GM18505 (cell line): ENCODE measurements at regions not wholly inside any gene's neighbourhood (a gene's known extent, or its start where the extent isn't known, plus 50 kb on each side); places are given as distances from the start of the nearest gene placed in this dataset.

Experiments
- ATAC-seq: cut with Tn5 transposase; IDR thresholded peaks from one replicate; pipeline ENCODE4 v1.9.1; 2021; ENCODE audit not compliant: unreplicated experiment
- POLR2A ChIP-seq: IDR thresholded peaks from 4 replicates; pipeline ENCODE4 v1.6.1; 2011; ENCODE audit warnings: borderline replicate concordance; ENCODE audit not compliant: insufficient read depth, insufficient read length; ENCODE audit errors: extremely low read depth

DNA sequence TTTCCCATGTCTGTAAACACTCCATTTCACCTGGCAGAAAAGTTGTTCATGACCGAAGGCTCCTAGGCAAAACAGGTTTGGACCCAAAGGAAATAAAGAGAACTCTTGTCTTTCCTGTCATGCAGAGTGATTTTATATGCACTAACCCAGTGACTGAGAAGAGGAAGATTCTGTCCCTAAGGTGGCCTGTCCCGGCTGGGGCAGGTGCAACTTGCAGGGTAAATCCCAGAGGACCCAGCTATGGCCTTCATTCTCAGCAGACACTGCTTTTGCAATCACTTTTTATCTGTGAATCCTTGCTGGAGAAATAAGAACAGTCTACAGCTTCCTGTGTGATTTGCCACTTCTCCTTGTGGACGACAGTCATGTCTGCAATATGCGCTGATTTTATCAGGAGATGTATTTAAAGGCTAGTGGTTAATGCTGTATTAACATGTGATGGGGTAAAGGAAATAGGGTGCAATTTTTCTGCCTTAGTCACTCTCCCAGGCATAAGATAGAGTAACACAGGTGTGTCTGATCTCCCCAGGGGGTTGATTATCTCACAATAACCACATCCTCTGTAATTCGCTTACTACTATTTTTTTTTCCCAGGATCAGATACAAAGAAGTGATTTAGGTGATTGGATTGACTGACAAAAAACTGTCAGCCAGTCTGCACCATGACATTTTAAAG, 696.8 kb upstream of the SOX9 start:
- TF ChIP-seq POLR2A: no peak
- ATAC-seq: no peak

DNA sequence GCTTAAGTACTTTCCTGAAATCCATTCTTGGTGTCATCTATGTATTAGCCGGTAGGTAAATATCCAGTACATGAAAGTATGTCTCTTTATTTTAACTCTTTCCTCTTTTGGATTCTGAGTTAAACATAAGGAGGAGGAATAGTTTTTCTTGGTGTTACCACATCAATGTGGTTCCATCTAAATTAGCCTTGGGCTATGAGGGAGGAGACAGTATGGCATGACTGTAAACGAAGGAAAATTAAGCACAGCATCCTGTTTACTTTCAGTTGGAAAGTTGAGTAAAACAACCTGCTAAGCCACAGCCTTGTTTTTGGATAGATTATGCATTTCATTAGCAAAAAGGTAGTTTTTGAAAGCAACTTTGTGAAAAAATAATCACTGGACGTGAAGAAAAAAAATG, 693.0 kb upstream of the SOX9 start:
- TF ChIP-seq POLR2A: no peak
- ATAC-seq: no peak

DNA sequence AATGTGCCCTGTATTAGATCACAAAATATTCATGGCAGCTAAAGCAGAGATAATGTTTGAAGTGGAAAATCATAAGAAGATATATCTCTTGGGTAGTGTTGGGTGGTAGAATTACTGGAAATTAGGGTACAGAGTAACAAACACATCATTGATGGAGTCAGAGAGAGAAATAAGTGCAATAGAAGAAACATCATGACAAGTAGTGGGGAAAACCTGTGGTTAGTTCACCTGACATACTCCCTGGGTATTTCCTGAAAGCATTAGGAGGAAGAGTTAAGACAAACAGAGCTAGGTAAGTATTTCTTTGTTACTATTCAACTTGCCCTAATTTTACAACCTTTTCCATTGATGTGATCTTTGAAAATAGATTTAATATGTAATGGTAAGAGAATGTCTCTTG, 691.9 kb upstream of the SOX9 start:
- TF ChIP-seq POLR2A: no peak
- no peak for ATAC-seq

DNA sequence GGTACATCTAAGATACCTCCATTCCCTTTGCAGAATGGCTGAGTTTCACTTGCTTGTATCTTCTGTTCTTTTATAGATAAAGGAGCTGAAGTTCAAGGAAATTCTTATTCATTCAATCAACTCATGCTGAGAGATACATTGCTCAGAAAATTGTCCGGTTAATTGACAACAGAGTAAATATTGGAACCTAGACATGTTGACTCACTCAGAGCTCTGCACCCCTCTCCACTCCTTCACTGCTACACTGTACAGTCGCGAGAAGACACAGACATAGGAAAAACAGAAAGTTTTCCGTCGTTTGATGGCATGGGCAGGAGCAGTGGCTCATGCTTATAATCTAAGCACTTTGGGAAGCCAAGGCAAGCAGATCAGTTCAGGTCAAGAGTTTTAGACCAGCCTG, 690.5 kb upstream of the SOX9 start:
- no peak for ATAC-seq
- no peak for TF ChIP-seq POLR2A

DNA sequence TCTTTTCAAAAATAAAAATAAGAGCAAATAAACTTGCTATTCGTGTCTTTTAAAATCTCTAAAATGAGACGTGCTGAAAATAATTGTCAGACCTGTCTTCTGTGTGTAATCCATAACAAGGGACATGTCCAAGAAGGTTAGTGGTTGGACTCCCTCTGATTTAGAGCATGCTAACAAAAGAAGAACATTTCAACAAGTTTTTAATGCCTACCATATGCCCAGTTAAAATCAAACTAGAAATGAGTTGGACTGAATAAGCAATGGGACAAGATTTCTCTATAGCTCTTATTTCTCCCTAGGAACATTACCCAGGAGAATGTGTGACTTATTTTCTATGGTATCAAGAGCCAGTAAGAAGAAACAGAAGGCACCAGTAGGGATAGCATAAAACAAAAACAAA, 689.7 kb upstream of the SOX9 start:
- ATAC-seq: no peak

DNA sequence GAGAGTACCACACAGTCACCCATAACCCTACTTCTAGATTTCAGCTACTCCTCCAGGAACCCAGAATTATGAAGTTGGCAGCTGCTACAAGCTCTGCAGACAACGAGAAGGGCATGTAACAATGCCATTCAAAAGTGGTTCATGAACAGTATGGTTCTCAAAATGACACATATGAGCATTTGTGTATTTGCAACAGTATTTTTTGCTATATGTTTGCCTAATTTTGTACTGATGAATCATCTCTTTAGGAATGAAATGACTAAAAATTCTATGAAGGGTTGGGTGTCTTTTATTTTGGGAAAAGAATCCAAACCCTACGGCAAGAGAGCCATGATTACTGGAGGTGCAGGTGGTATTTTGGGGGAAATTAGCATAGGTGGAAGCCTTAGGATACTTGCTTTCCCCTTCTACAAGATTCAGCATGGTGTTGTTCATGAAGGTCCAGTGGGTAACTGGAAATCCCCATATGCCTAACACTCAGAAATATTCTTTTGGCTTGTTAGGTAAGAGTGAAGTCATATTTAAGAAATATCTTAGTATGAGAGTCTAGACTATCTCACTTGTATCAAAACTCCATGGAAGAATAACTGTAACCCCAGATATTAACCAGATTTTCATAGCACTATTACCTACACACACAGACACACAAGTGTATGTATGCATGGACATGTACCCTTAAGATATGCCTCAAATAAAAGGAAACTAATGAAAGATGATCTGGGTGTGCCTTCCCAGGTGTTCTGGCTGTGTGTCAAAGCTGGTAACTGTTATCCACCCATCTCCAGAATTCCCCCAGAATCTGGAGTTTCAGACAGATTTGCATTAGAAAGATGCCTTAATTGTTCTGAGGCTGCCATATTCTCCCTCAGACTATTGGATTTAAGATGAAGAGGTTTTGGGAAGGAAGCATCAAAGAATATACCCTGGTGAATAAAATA, 688.2 kb upstream of the SOX9 start:
- no peak for ATAC-seq
- TF ChIP-seq POLR2A: no peak

More for the DNA sequence above, 689.7 kb upstream of the SOX9 start:
- no peak for TF ChIP-seq POLR2A

DNA sequence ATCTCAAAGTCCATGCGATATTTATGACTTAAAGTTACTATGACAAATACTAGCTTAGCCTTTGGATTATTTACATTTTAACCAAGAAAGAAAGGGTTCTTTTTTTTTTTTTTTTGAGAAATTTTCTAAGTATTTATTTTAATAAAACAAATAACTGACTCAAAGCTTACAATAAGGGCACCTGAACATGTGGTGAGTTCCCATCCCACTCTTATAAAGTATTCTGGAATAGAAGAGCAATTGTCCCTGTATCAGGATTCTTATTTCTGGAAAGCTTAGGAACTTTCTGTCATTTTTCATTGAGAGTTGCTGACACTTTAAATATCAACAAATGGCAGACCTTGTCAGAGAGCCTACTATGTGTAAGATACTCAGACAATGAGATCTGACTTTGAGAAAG, 686.1 kb upstream of the SOX9 start:
- ATAC-seq: no peak

DNA sequence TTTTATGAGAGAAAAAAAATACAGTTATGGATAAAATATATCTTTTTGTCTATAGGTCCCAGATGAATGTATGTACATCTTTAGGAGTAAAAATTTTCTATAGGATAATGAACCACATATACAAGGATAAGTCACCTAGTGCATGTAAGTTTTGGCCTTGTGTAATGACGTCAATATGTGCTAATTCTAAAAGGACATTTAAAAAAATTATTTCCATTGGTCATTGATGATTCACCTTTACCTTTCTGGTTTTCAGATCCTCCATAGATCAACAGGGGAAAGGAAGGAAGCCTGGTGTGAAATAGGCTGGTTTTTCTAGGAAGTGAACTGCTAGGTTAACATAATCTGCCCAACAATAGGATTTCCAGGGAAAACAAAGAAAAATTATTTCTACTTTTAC, 684.3 kb upstream of the SOX9 start:
- no peak for ATAC-seq
- no peak for TF ChIP-seq POLR2A

More for the DNA sequence above, 686.1 kb upstream of the SOX9 start:
- TF ChIP-seq POLR2A: no peak

DNA sequence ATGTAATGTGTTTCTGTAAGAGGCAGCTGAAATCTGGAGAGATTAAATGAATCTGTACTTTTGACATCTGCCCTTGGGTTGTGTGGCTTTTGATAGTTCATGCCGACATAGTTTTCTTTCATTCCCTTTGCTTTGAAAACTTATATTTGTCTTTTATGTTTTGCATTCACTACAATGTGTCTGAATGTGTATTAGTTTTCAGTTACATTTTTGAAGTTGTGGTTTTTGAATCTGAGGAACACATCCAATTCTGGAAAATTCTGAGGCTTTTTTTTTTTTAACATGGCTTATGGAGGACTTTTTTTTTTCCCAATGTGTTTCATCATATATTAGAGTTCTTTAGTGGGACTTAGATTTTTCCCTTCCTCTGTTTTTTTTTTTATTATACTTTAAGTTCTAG, 683.7 kb upstream of the SOX9 start:
- TF ChIP-seq POLR2A: no peak

DNA sequence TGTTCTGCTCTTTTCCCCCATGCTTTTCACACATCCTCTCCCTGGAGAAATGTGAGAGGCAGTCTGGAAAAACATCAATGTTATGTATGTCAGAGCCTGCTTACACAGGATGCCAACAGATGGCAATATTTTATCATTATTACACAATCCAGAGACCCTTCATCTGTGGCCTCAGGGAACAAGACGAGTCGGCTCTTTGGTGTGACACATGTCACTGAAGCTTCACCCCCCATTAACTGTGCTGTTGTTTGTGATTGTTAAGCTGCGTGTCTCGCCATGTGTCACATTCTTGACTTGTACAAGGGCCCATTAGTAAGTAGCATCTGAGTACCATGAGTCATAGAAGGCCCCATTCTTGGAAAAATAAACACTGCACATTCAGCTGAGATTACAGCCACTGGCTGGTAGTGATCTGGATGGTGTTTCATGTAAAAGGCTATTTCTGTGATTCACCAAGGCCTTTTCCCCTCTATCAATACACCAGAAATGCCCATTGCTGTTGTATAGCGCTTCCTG, 682.1 kb upstream of the SOX9 start:
- TF ChIP-seq POLR2A: no peak
- ATAC-seq: no peak

More for the DNA sequence above, 683.7 kb upstream of the SOX9 start:
- no peak for ATAC-seq

DNA sequence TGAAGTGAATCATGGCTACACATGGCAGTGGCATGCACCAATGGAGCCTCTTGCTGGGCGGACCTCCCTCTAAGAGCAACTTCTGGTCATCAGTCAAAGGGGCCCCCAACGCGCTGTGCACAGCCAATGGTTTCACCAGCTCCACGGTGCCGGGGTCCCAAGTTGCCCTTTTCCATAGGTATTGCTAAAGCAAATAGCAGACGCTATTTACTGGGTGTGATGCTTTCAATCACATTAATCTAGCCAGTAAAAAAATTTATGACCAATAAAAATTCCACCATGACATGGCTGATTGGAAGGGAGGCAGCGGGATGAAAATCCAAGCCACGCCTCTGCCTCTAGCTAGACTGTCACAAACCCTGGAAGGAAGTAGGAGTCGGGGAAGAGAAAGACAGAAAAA, 680.3 kb upstream of the SOX9 start:
- TF ChIP-seq POLR2A: no peak
- no peak for ATAC-seq

DNA sequence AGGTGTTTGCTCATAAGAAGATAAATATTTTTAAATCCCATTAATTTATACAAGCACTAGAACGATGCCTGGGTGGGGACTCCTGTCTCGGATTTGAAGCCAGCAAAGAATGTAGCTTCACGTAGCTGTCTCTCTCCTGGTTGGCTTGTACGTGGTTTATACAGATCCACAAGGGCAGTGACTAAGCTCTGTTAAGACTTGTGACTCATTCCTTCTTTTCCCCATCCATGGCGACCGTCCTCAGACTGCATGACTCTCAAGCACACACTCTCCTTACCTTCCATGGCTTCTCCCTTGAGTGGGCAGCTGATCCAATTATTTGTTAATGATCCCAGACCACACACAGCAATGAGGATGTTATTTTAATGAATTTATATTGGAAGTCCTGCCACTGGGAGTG, 679.7 kb upstream of the SOX9 start:
- ATAC-seq: no peak
- TF ChIP-seq POLR2A: no peak

DNA sequence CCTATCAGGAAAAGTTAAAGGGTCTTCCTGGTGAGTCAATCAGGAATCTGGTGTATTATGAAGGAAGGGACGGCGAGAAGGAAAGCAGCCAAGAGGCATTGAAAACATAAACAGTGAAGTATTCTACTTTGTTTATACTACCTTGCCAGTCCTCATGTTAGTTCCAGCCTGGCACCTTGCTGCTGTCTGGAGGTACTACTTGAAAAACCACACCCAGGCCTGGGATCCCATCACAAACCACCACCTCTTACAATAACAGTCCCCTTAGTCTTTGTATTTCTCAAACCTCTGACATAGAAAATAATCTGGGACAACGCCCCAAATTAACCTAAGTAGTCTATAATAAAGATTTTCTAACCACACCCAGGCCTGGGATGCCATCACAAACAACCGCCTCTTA, 676.7 kb upstream of the SOX9 start:
- no peak for ATAC-seq

More for the DNA sequence above, 676.7 kb upstream of the SOX9 start:
- TF ChIP-seq POLR2A: no peak
